KMS-11 (cell line): ENCODE measurements at regions not wholly inside any gene's neighbourhood (a gene's known extent, or its start where the extent isn't known, plus 50 kb on each side); places are given as distances from the start of the nearest gene placed in this dataset.

Source experiments
- H2AFZ ChIP-seq: fragments of 200-600 bp; sonication (generic); 2 replicates; pipeline ENCODE4 v1.6.1; 2016; ENCODE audit warnings: antibody characterized with exemption, mixed run types, low read depth
- H3K27ac ChIP-seq: fragments of 200-600 bp; sonication (generic); 2 replicates; pipeline ENCODE4 v1.6.1; 2016; ENCODE audit warnings: mild to moderate bottlenecking, mixed run types
- H3K27me3 ChIP-seq: fragments of 200-600 bp; sonication (generic); 2 replicates; pipeline ENCODE4 v1.6.1; 2017; ENCODE audit warnings: mild to moderate bottlenecking, low read depth, mixed run types, moderate library complexity; ENCODE audit not compliant: insufficient read depth
- H3K36me3 ChIP-seq: fragments of 200-600 bp; sonication (generic); 2 replicates; pipeline ENCODE4 v1.6.1; 2017; ENCODE audit warnings: mild to moderate bottlenecking, mixed run types; ENCODE audit not compliant: insufficient read depth
- H3K4me1 ChIP-seq: fragments of 200-600 bp; sonication (generic); 2 replicates; pipeline ENCODE4 v1.6.1; 2016; ENCODE audit warnings: mild to moderate bottlenecking, low read depth, mixed run types; ENCODE audit not compliant: poor library complexity, severe bottlenecking
- H3K4me2 ChIP-seq: fragments of 200-600 bp; sonication (generic); 2 replicates; pipeline ENCODE4 v1.7.0; 2016; ENCODE audit warnings: mild to moderate bottlenecking, mixed run types
- H3K4me3 ChIP-seq: fragments of 200-600 bp; sonication (generic); IDR thresholded peaks from 2 replicates; pipeline ENCODE4 v1.6.1; 2017; ENCODE audit warnings: low read depth, low read length, mixed read lengths; ENCODE audit not compliant: insufficient read depth
- H3K79me2 ChIP-seq: fragments of 200-600 bp; sonication (generic); 2 replicates; pipeline ENCODE4 v1.6.1; 2016; ENCODE audit warnings: low read depth, mixed run types; ENCODE audit not compliant: insufficient read depth
- H3K9ac ChIP-seq: fragments of 200-600 bp; sonication (generic); 2 replicates; pipeline ENCODE4 v1.6.1; 2016; ENCODE audit warnings: mild to moderate bottlenecking, mixed run types
- H4K20me1 ChIP-seq: fragments of 200-600 bp; sonication (generic); 2 replicates; pipeline ENCODE4 v1.6.1; 2016; ENCODE audit warnings: mild to moderate bottlenecking, mixed run types; ENCODE audit not compliant: insufficient read depth
- CTCF ChIP-seq: fragments of 200-600 bp; sonication (generic); conservative IDR thresholded peaks from 2 replicates; pipeline ENCODE4 v1.6.1; 2017; ENCODE audit warnings: low read depth, mild to moderate bottlenecking, antibody characterized with exemption, low read length, moderate library complexity, mixed read lengths

- TF ChIP-seq CTCF, result no peak
- Histone ChIP-seq H2AFZ (no peak overlapping the region), H3K36me3 (no peaks in the 10 kb centered on the region), H3K9ac (no peak overlapping the region), H3K27ac (no peak overlapping the region), H3K4me2 (no peak overlapping the region), H3K27me3 (no peaks in the 10 kb centered on the region), H4K20me1 (no peaks in the 10 kb centered on the region), H3K4me1 (no peaks in the 10 kb centered on the region), H3K4me3 (no peak overlapping the region), H3K79me2 (no peaks in the 10 kb centered on the region)
Observed at GRCh38 chr18:76620321-76621170, 125.5 kb upstream of the ZNF516 start.

GRCh38 chr18:76619621-76620315 is 124.7 kb upstream of the ZNF516 start:
- H3K27me3 ChIP-seq, result no peaks in the 10 kb centered on the region
- H3K4me1 ChIP-seq, result no peaks in the 10 kb centered on the region
- no peak overlapping the region for H3K4me2 ChIP-seq
- no peak for TF ChIP-seq CTCF
- no peaks in the 10 kb centered on the region for H3K79me2 ChIP-seq
- no peak overlapping the region for H3K27ac ChIP-seq
- H3K4me3 ChIP-seq, result no peak overlapping the region
- H2AFZ ChIP-seq, result no peak overlapping the region
- no peak overlapping the region for H3K9ac ChIP-seq
- no peaks in the 10 kb centered on the region for H4K20me1 ChIP-seq
- H3K36me3 ChIP-seq, result no peaks in the 10 kb centered on the region

DNA sequence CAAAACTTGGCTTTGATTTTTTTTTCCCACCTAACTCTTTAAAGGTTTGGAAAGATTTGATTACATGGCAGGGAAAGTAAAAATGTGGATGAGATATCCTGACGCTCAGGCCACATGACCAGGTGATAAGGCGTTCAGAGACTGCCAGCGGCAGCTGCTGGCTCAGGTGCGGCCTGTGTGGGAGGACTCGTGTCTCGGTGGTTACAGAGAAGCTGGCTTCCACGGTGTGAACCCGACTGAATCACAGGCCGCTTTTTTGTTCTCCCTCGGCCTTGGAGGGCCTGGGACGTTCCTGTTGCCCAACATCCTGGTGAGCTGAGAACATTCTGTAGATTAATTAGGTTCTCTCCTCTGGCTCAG is 124.2 kb upstream of the ZNF516 start:
- no peak overlapping the region for H3K4me2 ChIP-seq
- no peaks in the 10 kb centered on the region for H3K36me3 ChIP-seq
- H3K4me3 ChIP-seq, result no peak overlapping the region
- H3K9ac ChIP-seq, result no peak overlapping the region
- no peak overlapping the region for H3K27ac ChIP-seq
- no peak for TF ChIP-seq CTCF
- H3K27me3 ChIP-seq, result no peaks in the 10 kb centered on the region
- no peak overlapping the region for H2AFZ ChIP-seq
- no peaks in the 10 kb centered on the region for H4K20me1 ChIP-seq
- H3K79me2 ChIP-seq, result no peaks in the 10 kb centered on the region
- H3K4me1 ChIP-seq, result no peaks in the 10 kb centered on the region

DNA sequence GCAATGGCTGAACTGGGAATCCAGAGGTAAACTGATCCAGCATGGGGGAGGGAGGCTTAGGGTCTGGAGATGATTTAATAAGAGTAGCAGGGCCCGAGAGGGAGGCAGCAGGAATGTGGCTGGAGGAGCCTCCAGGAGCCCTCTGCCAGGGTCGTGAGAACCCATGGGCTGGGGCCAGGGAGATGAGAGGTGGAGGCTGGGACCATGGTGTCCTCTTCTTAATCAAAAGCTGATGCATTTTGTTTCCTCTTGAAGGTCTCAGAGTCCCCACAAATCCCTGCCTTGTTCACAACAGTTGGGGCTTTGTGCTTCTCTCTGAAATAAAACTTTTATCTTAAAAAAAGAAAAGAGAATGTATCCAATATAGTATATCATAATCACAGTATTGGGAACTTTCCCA is 123.7 kb upstream of the ZNF516 start:
- Histone ChIP-seq H3K36me3 (no peaks in the 10 kb centered on the region), H3K79me2 (no peaks in the 10 kb centered on the region), H4K20me1 (no peaks in the 10 kb centered on the region), H3K27me3 (no peaks in the 10 kb centered on the region), H3K4me3 (no peak overlapping the region), H2AFZ (no peak overlapping the region), H3K9ac (no peak overlapping the region), H3K27ac (no peak overlapping the region), H3K4me2 (no peak overlapping the region), H3K4me1 (no peaks in the 10 kb centered on the region)
- no peak for TF ChIP-seq CTCF
